Osteoblast (primary cell): ENCODE measurements at regions not wholly inside any gene's neighbourhood (a gene's known extent, or its start where the extent isn't known, plus 50 kb on each side); places are given as distances from the start of the nearest gene placed in this dataset.
"Not testable (repeated sequence)": the region's sequence is repeated elsewhere in the genome, so short reads cannot be mapped to it uniquely, and the experiment has no call there.

Experiments used
- DNase-seq: peaks from one replicate; pipeline ENCODE4 v3.0.0; 2011; ENCODE audit warnings: low spot score, mixed read lengths; ENCODE audit not compliant: insufficient read length; ENCODE audit errors: missing footprints
- H2AFZ ChIP-seq: 2 replicates; pipeline ENCODE4 v1.6.0; 2011; ENCODE audit warnings: mild to moderate bottlenecking, low read length
- H3K27ac ChIP-seq: 2 replicates; pipeline ENCODE4 v1.5.1; 2011; ENCODE audit warnings: mild to moderate bottlenecking, low read depth, low read length, moderate library complexity
- H3K27me3 ChIP-seq: 2 replicates; pipeline ENCODE4 v1.6.0; 2012; ENCODE audit warnings: mild to moderate bottlenecking, control low read depth, inconsistent platforms, low read length, moderate library complexity; ENCODE audit not compliant: insufficient read depth
- H3K36me3 ChIP-seq: 2 replicates; pipeline ENCODE4 v1.5.1; 2011; ENCODE audit warnings: mild to moderate bottlenecking, low read length, control low read depth, moderate library complexity; ENCODE audit not compliant: insufficient read depth
- H3K4me1 ChIP-seq: 2 replicates; pipeline ENCODE4 v1.5.1; 2011; ENCODE audit warnings: mild to moderate bottlenecking, low read length, control low read depth, moderate library complexity; ENCODE audit not compliant: insufficient read depth
- H3K4me2 ChIP-seq: 2 replicates; pipeline ENCODE4 v1.6.0; 2011; ENCODE audit warnings: mild to moderate bottlenecking, low read length; ENCODE audit not compliant: insufficient read depth
- H3K4me3 ChIP-seq: fragments of 200-600 bp; sonication (generic); 3 replicates; pipeline ENCODE4 v1.5.1; 2012; ENCODE audit warnings: mild to moderate bottlenecking, low read length, inconsistent platforms; ENCODE audit not compliant: insufficient read depth
- H3K79me2 ChIP-seq: 2 replicates; pipeline ENCODE4 v1.6.0; 2012; ENCODE audit warnings: mild to moderate bottlenecking, low read length, control low read depth, inconsistent platforms; ENCODE audit not compliant: insufficient read depth
- H3K9me3 ChIP-seq: 2 replicates; pipeline ENCODE4 v1.5.1; 2011; ENCODE audit warnings: low read depth, low read length, control low read depth
- H4K20me1 ChIP-seq: 2 replicates; pipeline ENCODE4 v1.6.0; 2012; ENCODE audit warnings: mild to moderate bottlenecking, low read length, control low read depth; ENCODE audit not compliant: insufficient read depth

DNA sequence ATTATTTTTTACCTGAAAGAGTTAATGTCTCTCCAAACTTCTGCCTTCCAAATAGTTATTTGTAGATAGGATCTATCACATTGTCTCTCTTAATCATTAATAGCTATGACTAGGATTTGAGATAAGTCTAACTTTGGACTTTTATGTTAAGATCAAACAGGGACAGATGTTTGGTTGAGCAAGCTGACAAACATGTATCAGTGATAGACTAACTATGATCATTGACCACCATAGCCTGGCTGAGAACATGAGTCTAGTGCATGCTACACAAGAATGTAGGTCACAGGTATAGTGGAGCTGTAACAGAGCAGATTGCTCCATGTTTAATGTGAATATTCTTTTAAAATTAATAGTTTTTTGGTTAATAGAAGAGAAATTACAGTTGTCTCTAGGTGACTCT lies 52.0 kb downstream of the SYT15B start:
- not testable (repeated sequence) for H3K4me2 ChIP-seq, H3K27me3 ChIP-seq, H3K9me3 ChIP-seq, H3K4me1 ChIP-seq, H2AFZ ChIP-seq, H3K36me3 ChIP-seq, H3K79me2 ChIP-seq, DNase-seq, H4K20me1 ChIP-seq, H3K27ac ChIP-seq, H3K4me3 ChIP-seq

GRCh38 chr10:47710443-47710842 lies 52.9 kb downstream of the SYT15B start:
- not testable (repeated sequence) for H3K36me3 ChIP-seq, H3K79me2 ChIP-seq, H2AFZ ChIP-seq, H3K27ac ChIP-seq, H3K4me2 ChIP-seq, H3K4me3 ChIP-seq, H3K9me3 ChIP-seq, DNase-seq, H3K4me1 ChIP-seq, H4K20me1 ChIP-seq, H3K27me3 ChIP-seq

- H3K4me1 ChIP-seq, H2AFZ ChIP-seq, H3K27me3 ChIP-seq, H3K36me3 ChIP-seq, H3K79me2 ChIP-seq, H3K4me2 ChIP-seq, DNase-seq, H3K9me3 ChIP-seq, H4K20me1 ChIP-seq: not testable (repeated sequence)
- H3K27ac ChIP-seq = peak overlapping the region; percentile 41
- peak overlapping the region; percentile 55 for H3K4me3 ChIP-seq
These were observed 57.5 kb downstream of the SYT15B start for GRCh38 chr10:47705698-47706414.

GRCh38 chr10:47701285-47701684 lies 62.1 kb downstream of the SYT15B start:
- not testable (repeated sequence) for H2AFZ ChIP-seq, H4K20me1 ChIP-seq, H3K4me1 ChIP-seq, H3K4me3 ChIP-seq, DNase-seq, H3K79me2 ChIP-seq, H3K27me3 ChIP-seq, H3K4me2 ChIP-seq, H3K27ac ChIP-seq, H3K36me3 ChIP-seq, H3K9me3 ChIP-seq

DNA sequence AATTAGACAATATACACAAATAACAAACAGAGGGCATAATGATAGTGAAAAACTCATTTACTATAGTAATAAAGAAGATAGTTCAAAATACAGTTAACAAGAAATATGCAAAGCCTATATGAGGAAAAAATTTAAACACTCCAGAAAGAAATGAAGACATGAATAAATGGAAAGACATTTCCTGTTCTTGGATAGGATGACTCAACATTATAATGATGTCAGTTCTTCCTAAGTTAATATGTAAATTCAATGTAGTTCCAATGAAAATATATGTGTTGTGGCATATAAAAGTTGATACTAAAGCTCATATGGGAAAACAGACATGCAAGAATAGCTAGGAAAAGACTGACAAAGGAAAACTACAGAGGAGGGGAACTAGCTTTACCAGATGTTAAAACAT lies 63.5 kb downstream of the SYT15B start:
- not testable (repeated sequence) for H3K36me3 ChIP-seq, H3K79me2 ChIP-seq, H3K4me3 ChIP-seq, H3K27ac ChIP-seq, H3K9me3 ChIP-seq, H3K27me3 ChIP-seq, H3K4me2 ChIP-seq, H3K4me1 ChIP-seq, DNase-seq, H2AFZ ChIP-seq, H4K20me1 ChIP-seq

- not testable (repeated sequence) for H3K27me3 ChIP-seq, H3K4me2 ChIP-seq, H2AFZ ChIP-seq, H3K9me3 ChIP-seq, H3K4me1 ChIP-seq, H3K27ac ChIP-seq, H3K79me2 ChIP-seq, H4K20me1 ChIP-seq, H3K36me3 ChIP-seq, H3K4me3 ChIP-seq, DNase-seq
These were observed 67.2 kb downstream of the SYT15B start for GRCh38 chr10:47696170-47696569.

DNA sequence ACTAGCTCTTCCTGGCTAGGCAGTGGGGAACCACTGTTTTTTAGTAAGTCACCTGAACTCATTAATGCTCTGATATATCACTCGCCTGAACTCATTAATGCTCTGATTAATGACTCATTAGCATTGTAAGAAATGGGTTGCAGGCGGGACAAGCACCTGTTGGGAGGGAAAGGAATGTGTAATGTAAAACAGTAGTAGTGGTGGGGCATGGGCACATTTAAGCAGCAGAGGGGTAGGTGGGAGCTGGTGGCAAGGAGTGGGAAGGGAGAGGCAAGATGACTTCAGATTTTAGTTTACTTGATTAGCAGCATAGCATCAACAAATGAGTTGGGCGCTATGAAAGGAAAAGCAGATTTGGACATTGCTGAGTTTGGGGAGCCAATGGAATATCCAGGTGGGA lies 68.2 kb downstream of the SYT15B start:
- H2AFZ ChIP-seq, H3K4me2 ChIP-seq, DNase-seq, H3K4me3 ChIP-seq, H3K27me3 ChIP-seq, H3K4me1 ChIP-seq, H3K9me3 ChIP-seq, H3K27ac ChIP-seq, H3K36me3 ChIP-seq, H4K20me1 ChIP-seq, H3K79me2 ChIP-seq: not testable (repeated sequence)

- not testable (repeated sequence) for H4K20me1 ChIP-seq, DNase-seq, H3K79me2 ChIP-seq, H3K9me3 ChIP-seq, H3K4me1 ChIP-seq, H3K27ac ChIP-seq, H3K36me3 ChIP-seq, H3K27me3 ChIP-seq, H2AFZ ChIP-seq, H3K4me2 ChIP-seq, H3K4me3 ChIP-seq
These were observed 73.1 kb downstream of the SYT15B start for GRCh38 chr10:47690304-47690703.

- not testable (repeated sequence) for H4K20me1 ChIP-seq, H2AFZ ChIP-seq, DNase-seq, H3K27me3 ChIP-seq, H3K36me3 ChIP-seq, H3K4me1 ChIP-seq, H3K27ac ChIP-seq, H3K9me3 ChIP-seq, H3K4me3 ChIP-seq, H3K4me2 ChIP-seq, H3K79me2 ChIP-seq
These were observed 79.4 kb downstream of the SYT15B start for GRCh38 chr10:47683826-47684475.
